ENCODE measurements at regions not wholly inside any gene's neighbourhood (a gene's known extent, or its start where the extent isn't known, plus 50 kb on each side); places are given as distances from the start of the nearest gene placed in this dataset.

DNA sequence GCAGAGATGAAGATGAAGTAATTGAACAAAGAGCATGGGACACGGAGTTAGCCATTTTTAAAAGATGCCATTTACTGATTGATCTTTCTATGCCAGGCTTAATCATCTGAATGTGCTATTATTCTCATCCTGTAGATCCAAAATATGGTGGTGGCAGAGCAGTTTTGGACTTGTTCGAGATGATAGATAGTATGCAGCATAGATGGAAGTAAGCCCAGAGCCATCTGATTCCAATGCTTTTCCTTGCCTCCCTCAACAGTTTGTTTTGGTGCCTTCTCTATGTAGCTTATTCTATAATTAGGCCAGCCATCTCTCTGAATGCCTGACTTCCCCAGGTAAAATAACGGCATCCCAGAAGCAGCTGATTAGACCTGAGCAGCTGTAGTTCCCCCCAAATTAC is 152.6 kb upstream of the CLNK start:
- TF ChIP-seq, protein P1, sequence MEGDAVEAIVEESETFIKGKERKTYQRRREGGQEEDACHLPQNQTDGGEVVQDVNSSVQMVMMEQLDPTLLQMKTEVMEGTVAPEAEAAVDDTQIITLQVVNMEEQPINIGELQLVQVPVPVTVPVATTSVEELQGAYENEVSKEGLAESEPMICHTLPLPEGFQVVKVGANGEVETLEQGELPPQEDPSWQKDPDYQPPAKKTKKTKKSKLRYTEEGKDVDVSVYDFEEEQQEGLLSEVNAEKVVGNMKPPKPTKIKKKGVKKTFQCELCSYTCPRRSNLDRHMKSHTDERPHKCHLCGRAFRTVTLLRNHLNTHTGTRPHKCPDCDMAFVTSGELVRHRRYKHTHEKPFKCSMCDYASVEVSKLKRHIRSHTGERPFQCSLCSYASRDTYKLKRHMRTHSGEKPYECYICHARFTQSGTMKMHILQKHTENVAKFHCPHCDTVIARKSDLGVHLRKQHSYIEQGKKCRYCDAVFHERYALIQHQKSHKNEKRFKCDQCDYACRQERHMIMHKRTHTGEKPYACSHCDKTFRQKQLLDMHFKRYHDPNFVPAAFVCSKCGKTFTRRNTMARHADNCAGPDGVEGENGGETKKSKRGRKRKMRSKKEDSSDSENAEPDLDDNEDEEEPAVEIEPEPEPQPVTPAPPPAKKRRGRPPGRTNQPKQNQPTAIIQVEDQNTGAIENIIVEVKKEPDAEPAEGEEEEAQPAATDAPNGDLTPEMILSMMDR (conservative IDR thresholded peaks at IDR 0.05; ENCODE audit: low read depth, low read length) = no peak
- no peak for TF ChIP-seq EZH2 (IDR thresholded peaks at IDR 0.05; ENCODE audit: borderline replicate concordance, low read depth, low read length, poor library complexity, severe bottlenecking)

All from A673 (cell line).